Choroid plexus epithelial cell (primary cell): ENCODE measurements at regions not wholly inside any gene's neighbourhood (a gene's known extent, or its start where the extent isn't known, plus 50 kb on each side); places are given as distances from the start of the nearest gene placed in this dataset.

Experiments
- DNase-seq: peaks from one replicate; pipeline ENCODE4 v3.0.0-alpha.2; 2010; ENCODE audit warnings: low read depth
- H3K4me3 ChIP-seq: 2 replicates; pipeline ENCODE4 v1.5.1; 2011; ENCODE audit warnings: low read depth, mild to moderate bottlenecking, control low read depth, low read length, moderate library complexity
- CTCF ChIP-seq: conservative IDR thresholded peaks from 2 replicates; pipeline ENCODE4 v1.5.1; 2011; ENCODE audit warnings: low read depth, mild to moderate bottlenecking, control low read depth, inconsistent platforms, low read length, moderate library complexity

DNA sequence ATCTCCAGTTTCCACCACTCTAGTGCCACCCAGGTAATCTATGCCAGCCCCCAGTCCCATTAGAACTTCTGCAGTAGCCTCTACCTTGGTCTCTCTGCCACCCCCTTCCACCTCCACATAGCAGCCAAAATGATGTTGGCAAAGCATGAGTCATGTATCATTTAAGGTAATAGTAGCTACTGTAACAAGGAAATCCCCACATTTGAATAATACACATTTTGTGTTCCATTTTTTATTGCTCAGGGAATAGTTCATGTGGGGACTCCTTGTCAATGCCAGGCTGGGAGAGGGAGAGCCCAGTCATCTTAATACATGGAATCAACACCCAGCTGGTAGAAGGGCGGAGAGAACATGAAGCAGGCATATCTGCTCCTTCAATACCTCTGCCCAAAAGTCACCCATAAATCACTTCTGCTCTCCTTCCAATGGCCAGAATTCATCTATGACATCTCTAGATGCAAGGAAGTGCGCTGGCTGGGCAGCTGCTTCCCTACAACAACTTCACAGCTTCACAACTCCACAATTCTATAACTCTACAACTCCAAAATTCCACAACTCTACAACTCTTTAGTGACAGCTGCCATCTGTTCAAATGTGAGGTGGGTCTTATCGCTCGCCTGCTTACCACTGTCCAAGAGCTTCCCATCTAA is 70.6 kb upstream of the GLS start:
- DNase-seq, result no peak
- no peak overlapping the region for H3K4me3 ChIP-seq
- no peak for TF ChIP-seq CTCF

DNA sequence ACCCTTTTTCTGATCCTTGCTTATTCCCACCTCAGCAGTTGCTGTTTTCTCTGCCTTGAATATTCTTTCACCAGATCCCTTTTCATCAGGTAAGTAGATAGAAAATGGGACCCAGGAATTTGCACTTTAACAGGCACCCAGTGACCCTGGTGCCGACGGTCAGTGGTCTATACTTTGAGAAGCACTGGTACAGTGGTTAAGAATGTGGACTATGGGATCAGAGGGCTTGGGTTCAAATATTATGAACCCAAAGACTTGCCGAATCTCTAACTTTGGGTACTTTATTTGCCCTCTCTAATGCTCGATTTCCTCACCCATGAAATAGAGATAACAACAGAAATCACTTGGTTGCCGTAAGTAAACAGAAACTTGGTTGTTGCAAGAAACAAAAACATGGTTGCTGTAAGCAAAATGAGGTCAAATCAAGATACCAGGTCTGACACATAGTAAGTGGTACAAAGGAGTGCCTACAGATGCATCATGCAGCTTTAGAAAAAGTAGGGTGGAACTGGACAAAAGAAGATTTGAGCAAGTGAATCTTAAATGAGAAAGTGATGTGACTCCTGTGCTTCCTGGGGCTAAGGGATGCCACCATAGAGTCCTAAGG is 69.5 kb upstream of the GLS start:
- no peak overlapping the region for H3K4me3 ChIP-seq
- no peak for DNase-seq
- TF ChIP-seq CTCF, result no peak

GRCh38 chr2:190811811-190812210 is 68.8 kb upstream of the GLS start:
- TF ChIP-seq CTCF, result no peak
- no peak overlapping the region for H3K4me3 ChIP-seq
- DNase-seq, result no peak

DNA sequence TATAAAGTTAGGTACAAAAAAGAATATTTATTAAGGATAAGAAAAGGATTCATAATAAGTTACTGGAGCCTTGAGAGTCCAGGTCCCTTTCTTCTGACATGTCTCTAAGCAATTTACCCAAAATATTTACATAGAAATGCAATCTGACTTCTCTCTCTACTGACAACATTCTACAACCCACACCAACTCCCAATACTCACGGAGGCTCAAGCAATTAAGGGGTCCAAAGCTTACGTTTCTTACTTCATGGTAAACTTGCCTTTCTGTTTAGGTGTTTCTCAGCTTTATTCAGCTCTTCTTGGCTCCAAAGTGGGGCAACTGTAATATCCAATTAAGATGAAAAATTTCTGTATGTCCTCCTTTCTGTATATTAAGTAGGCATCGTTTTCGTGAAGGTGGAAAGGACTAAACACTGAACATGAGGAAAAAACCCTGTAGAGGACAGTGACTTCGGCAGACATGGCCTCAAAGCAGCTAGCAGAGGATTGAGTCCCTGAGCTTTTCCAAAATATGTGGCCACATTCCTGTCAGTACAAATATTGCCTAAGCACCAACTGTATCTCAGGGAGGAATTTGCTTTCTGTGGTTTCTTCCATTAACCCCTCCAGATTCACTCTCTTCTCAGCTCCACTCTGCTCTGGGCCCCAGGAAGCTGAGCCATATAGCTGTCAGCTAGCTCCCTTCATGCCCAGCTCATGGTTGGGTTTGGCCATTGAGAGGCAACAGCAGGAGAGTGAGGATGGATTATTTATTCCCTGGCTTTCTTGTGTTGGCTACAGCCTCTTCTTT is 67.9 kb upstream of the GLS start:
- DNase-seq, result peak; percentile 79
- H3K4me3 ChIP-seq, result no peak overlapping the region
- TF ChIP-seq CTCF, result no peak

- no peak for TF ChIP-seq CTCF
- H3K4me3 ChIP-seq, result no peak overlapping the region
- DNase-seq, result no peak
These were observed 65.4 kb upstream of the GLS start for GRCh38 chr2:190815226-190815625.

- H3K4me3 ChIP-seq, result no peak overlapping the region
- TF ChIP-seq CTCF, result no peak
- DNase-seq, result no peak
These were observed 63.5 kb upstream of the GLS start for GRCh38 chr2:190817082-190817481.
